HL-60 (cell line): ENCODE measurements at regions not wholly inside any gene's neighbourhood (a gene's known extent, or its start where the extent isn't known, plus 50 kb on each side); places are given as distances from the start of the nearest gene placed in this dataset.

ENCODE experiments used
- DNase-seq, 2 experiments: peaks; one replicate each; pipeline ENCODE4 v3.0.0-alpha.2; 2010 to 2020; ENCODE audit warnings: low read depth in 1 of 2, low spot score in 1 of 2
- H3K27ac ChIP-seq: fragments of 250-450 bp; sonication (Bioruptor Pico); replicated peaks from 2 replicates; pipeline ENCODE4 v1.5.1; 2020; ENCODE audit warnings: mild to moderate bottlenecking, moderate library complexity
- H3K27me3 ChIP-seq: fragments of 250-450 bp; sonication (Bioruptor Pico); 2 replicates; pipeline ENCODE4 v1.5.1; 2021; ENCODE audit warnings: mild to moderate bottlenecking, moderate library complexity; ENCODE audit not compliant: insufficient read depth, poor library complexity, severe bottlenecking
- H3K4me3 ChIP-seq: replicated peaks from 2 replicates; pipeline ENCODE4 v1.5.1; 2011; ENCODE audit warnings: mild to moderate bottlenecking, control low read depth, low read length; ENCODE audit not compliant: insufficient read depth
- CTCF ChIP-seq: IDR thresholded peaks from one replicate; pipeline ENCODE4 v1.5.1; 2011; ENCODE audit warnings: low read length, control low read depth, inconsistent platforms; ENCODE audit not compliant: insufficient read depth
- GABPA ChIP-seq: IDR thresholded peaks from 2 replicates; pipeline ENCODE4 v1.6.1; 2012; ENCODE audit warnings: low read depth
- POLR2AphosphoS5 ChIP-seq: IDR thresholded peaks from 2 replicates; pipeline ENCODE4 v1.6.1; 2012; ENCODE audit warnings: low read depth
- SPI1 ChIP-seq: IDR thresholded peaks from 2 replicates; pipeline ENCODE4 v1.6.1; 2012; ENCODE audit warnings: low read depth, mild to moderate bottlenecking, borderline replicate concordance
- TF ChIP-seq, protein P1 (sequence below): IDR thresholded peaks from 2 replicates; pipeline ENCODE4 v1.6.1; 2012; ENCODE audit warnings: low read depth; ENCODE audit not compliant: insufficient replicate concordance

GRCh38 chr7:88490874-88491273, 184.2 kb upstream of the STEAP4 start:
- H3K27ac ChIP-seq: no peak overlapping the region
- no peak overlapping the region for H3K4me3 ChIP-seq
- no peaks in the 10 kb centered on the region for H3K27me3 ChIP-seq
- no peak for DNase-seq
- TF ChIP-seq GABPA (no peak), CTCF (no peak), SPI1 (no peak), POLR2AphosphoS5 (no peak)
- TF ChIP-seq, protein P1, sequence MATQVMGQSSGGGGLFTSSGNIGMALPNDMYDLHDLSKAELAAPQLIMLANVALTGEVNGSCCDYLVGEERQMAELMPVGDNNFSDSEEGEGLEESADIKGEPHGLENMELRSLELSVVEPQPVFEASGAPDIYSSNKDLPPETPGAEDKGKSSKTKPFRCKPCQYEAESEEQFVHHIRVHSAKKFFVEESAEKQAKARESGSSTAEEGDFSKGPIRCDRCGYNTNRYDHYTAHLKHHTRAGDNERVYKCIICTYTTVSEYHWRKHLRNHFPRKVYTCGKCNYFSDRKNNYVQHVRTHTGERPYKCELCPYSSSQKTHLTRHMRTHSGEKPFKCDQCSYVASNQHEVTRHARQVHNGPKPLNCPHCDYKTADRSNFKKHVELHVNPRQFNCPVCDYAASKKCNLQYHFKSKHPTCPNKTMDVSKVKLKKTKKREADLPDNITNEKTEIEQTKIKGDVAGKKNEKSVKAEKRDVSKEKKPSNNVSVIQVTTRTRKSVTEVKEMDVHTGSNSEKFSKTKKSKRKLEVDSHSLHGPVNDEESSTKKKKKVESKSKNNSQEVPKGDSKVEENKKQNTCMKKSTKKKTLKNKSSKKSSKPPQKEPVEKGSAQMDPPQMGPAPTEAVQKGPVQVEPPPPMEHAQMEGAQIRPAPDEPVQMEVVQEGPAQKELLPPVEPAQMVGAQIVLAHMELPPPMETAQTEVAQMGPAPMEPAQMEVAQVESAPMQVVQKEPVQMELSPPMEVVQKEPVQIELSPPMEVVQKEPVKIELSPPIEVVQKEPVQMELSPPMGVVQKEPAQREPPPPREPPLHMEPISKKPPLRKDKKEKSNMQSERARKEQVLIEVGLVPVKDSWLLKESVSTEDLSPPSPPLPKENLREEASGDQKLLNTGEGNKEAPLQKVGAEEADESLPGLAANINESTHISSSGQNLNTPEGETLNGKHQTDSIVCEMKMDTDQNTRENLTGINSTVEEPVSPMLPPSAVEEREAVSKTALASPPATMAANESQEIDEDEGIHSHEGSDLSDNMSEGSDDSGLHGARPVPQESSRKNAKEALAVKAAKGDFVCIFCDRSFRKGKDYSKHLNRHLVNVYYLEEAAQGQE: no peak

DNA sequence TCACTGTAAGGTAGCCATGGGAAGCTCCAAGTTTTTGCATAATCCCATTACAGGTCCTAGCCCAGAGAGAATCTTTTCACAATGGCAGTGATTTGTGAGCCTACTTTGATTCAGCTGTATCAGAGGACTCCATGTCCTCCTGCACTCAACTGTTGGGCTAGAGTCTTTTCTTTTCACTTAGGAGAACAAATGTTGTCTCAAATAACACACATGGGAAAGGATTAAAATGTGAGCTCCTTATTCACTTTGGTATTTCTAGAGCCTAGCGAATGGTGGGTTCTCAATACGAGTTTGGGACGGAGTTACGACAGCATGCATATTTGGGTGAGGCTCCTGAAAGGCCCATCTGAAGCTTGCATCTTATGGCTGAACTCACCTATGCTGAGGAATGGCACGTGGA, 183.5 kb upstream of the STEAP4 start:
- DNase-seq: no peak
- Histone ChIP-seq H3K27me3 (no peaks in the 10 kb centered on the region), H3K4me3 (no peak overlapping the region), H3K27ac (no peak overlapping the region)
- TF ChIP-seq SPI1: no peak
- no peak for TF ChIP-seq CTCF
- no peak for TF ChIP-seq POLR2AphosphoS5
- TF ChIP-seq GABPA: no peak
- TF ChIP-seq, protein P1: no peak

- TF ChIP-seq, protein P1: no peak
- TF ChIP-seq POLR2AphosphoS5: no peak
- no peak for TF ChIP-seq CTCF
- no peak for TF ChIP-seq SPI1
- TF ChIP-seq GABPA: no peak
- DNase-seq: no peak
- no peak overlapping the region for H3K27ac ChIP-seq
Measured at GRCh38 chr7:88485821-88486220, 179.1 kb upstream of the STEAP4 start.

More at GRCh38 chr7:88485821-88486220, 179.1 kb upstream of the STEAP4 start:
- Histone ChIP-seq H3K27me3 (no peaks in the 10 kb centered on the region), H3K4me3 (no peak overlapping the region)
